Endothelial cell of umbilical vein (primary cell): ENCODE measurements at regions not wholly inside any gene's neighbourhood (a gene's known extent, or its start where the extent isn't known, plus 50 kb on each side); places are given as distances from the start of the nearest gene placed in this dataset.

Source experiments
- CTCF ChIP-seq, 2 donors: IDR thresholded peaks; 1 replicate in 1 of 2; 2 replicates in 1 of 2; pipeline ENCODE4 v1.5.1; 2011; ENCODE audit warnings: low read length in 2 of 2, mild to moderate bottlenecking in 2 of 2, moderate library complexity in 2 of 2, control low read depth in 1 of 2, inconsistent platforms in 1 of 2, low read depth in 1 of 2; ENCODE audit not compliant: insufficient read depth in 1 of 2; ENCODE audit errors: extremely low read depth in 1 of 2
- EZH2 ChIP-seq: IDR thresholded peaks from 2 replicates; pipeline ENCODE4 v1.6.1; 2012; ENCODE audit warnings: borderline replicate concordance, low read depth, mild to moderate bottlenecking, moderate library complexity, low read length, inconsistent platforms; ENCODE audit not compliant: severe bottlenecking
- POLR2AphosphoS5 ChIP-seq: IDR thresholded peaks from 2 replicates; pipeline ENCODE4 v1.6.1; 2012; ENCODE audit warnings: low read depth, mild to moderate bottlenecking, control low read depth, low read length, moderate library complexity; ENCODE audit not compliant: insufficient read depth

GRCh38 chr19:30871979-30872378 is 477.3 kb downstream of the TSHZ3 start:
- TF ChIP-seq CTCF (IDR thresholded peaks at IDR 0.05; ENCODE audit: extremely low read depth in 1 of 2, insufficient read depth in 1 of 2, low read depth in 1 of 2, low read length in 2 of 2): no peak
- no peak for TF ChIP-seq EZH2
- TF ChIP-seq POLR2AphosphoS5: no peak
